Activated CD8-positive, alpha-beta memory T cell treated with anti-CD3 and anti-CD28 coated beads for 1 hour (primary cell): ENCODE measurements at regions not wholly inside any gene's neighbourhood (a gene's known extent, or its start where the extent isn't known, plus 50 kb on each side); places are given as distances from the start of the nearest gene placed in this dataset.

Source experiments
- DNase-seq, 2 donors: peaks; one replicate each; pipeline ENCODE4 v3.0.0-alpha.2; 2020; ENCODE audit warnings: low read depth in 1 of 2; ENCODE audit errors: extremely low read depth in 1 of 2

- no peak for DNase-seq
Measured at GRCh38 chr2:145729993-145730770, 1210.3 kb upstream of the ZEB2 start.

GRCh38 chr2:145729481-145729880, 1209.6 kb upstream of the ZEB2 start:
- no peak for DNase-seq

- DNase-seq = no peak
Measured at GRCh38 chr2:145728511-145728910, 1208.6 kb upstream of the ZEB2 start.

- no peak for DNase-seq
Measured at GRCh38 chr2:145725876-145726275, 1206.0 kb upstream of the ZEB2 start.

GRCh38 chr2:145724311-145724898, 1204.5 kb upstream of the ZEB2 start:
- no peak for DNase-seq

GRCh38 chr2:145723872-145724271, 1204.0 kb upstream of the ZEB2 start:
- no peak for DNase-seq

GRCh38 chr2:145721681-145722080, 1201.8 kb upstream of the ZEB2 start:
- no peak for DNase-seq

- no peak for DNase-seq
Measured at GRCh38 chr2:145715601-145716000, 1195.7 kb upstream of the ZEB2 start.

- no peak for DNase-seq
Measured at GRCh38 chr2:145710303-145710702, 1190.4 kb upstream of the ZEB2 start.

GRCh38 chr2:145702305-145702704, 1182.4 kb upstream of the ZEB2 start:
- DNase-seq = no peak

GRCh38 chr2:145692971-145693478, 1173.1 kb upstream of the ZEB2 start:
- DNase-seq = no peak

- DNase-seq = no peak
Measured at GRCh38 chr2:145691659-145692058, 1171.7 kb upstream of the ZEB2 start.

GRCh38 chr2:145690183-145690778, 1170.4 kb upstream of the ZEB2 start:
- no peak for DNase-seq

GRCh38 chr2:145689277-145689676, 1169.4 kb upstream of the ZEB2 start:
- DNase-seq = no peak

GRCh38 chr2:145688156-145688555, 1168.2 kb upstream of the ZEB2 start:
- DNase-seq = no peak

- no peak for DNase-seq
Measured at GRCh38 chr2:145687442-145688134, 1167.7 kb upstream of the ZEB2 start.

GRCh38 chr2:145685383-145686050, 1165.6 kb upstream of the ZEB2 start:
- DNase-seq = no peak

GRCh38 chr2:145682546-145683157, 1162.7 kb upstream of the ZEB2 start:
- DNase-seq = no peak

GRCh38 chr2:145680276-145680675, 1160.4 kb upstream of the ZEB2 start:
- DNase-seq = no peak

GRCh38 chr2:145677371-145677770, 1157.5 kb upstream of the ZEB2 start:
- no peak for DNase-seq
